GM18520 (cell line): ENCODE measurements at regions not wholly inside any gene's neighbourhood (a gene's known extent, or its start where the extent isn't known, plus 50 kb on each side); places are given as distances from the start of the nearest gene placed in this dataset.
"Not testable (repeated sequence)": the region's sequence is repeated elsewhere in the genome, so short reads cannot be mapped to it uniquely, and the experiment has no call there.

ENCODE experiments used
- ATAC-seq: cut with Tn5 transposase; IDR thresholded peaks from one replicate; pipeline ENCODE4 v1.9.1; 2021; ENCODE audit not compliant: unreplicated experiment

- ATAC-seq = no peak
Measured at GRCh38 chr5:126046846-126047571, 376.2 kb upstream of the GRAMD2B start.

GRCh38 chr5:126052120-126052519 lies 371.1 kb upstream of the GRAMD2B start:
- no peak for ATAC-seq

- ATAC-seq = no peak
Measured at GRCh38 chr5:126052791-126053190, 370.4 kb upstream of the GRAMD2B start.

- ATAC-seq = no peak
Measured at GRCh38 chr5:126053630-126054029, 369.6 kb upstream of the GRAMD2B start.

- ATAC-seq = no peak
Measured at GRCh38 chr5:126054577-126055347, 368.4 kb upstream of the GRAMD2B start.

- ATAC-seq = no peak
Measured at GRCh38 chr5:126055348-126055729, 367.9 kb upstream of the GRAMD2B start.

GRCh38 chr5:126056352-126056751 lies 366.9 kb upstream of the GRAMD2B start:
- no peak for ATAC-seq

- no peak for ATAC-seq
Measured at GRCh38 chr5:126056851-126057622, 366.2 kb upstream of the GRAMD2B start.

GRCh38 chr5:126058392-126058791 lies 364.8 kb upstream of the GRAMD2B start:
- ATAC-seq = not testable (repeated sequence)

GRCh38 chr5:126062398-126063221 lies 360.6 kb upstream of the GRAMD2B start:
- no peak for ATAC-seq

- no peak for ATAC-seq
Measured at GRCh38 chr5:126065061-126065460, 358.1 kb upstream of the GRAMD2B start.

- ATAC-seq = no peak
Measured at GRCh38 chr5:126066836-126067235, 356.4 kb upstream of the GRAMD2B start.

- no peak for ATAC-seq
Measured at GRCh38 chr5:126067404-126067803, 355.8 kb upstream of the GRAMD2B start.

GRCh38 chr5:126069329-126069728 lies 353.9 kb upstream of the GRAMD2B start:
- no peak for ATAC-seq

GRCh38 chr5:126070481-126070880 lies 352.7 kb upstream of the GRAMD2B start:
- ATAC-seq = no peak

- no peak for ATAC-seq
Measured at GRCh38 chr5:126074538-126074937, 348.7 kb upstream of the GRAMD2B start.

- ATAC-seq = no peak
Measured at GRCh38 chr5:126079266-126079665, 343.9 kb upstream of the GRAMD2B start.

GRCh38 chr5:126081209-126081608 lies 342.0 kb upstream of the GRAMD2B start:
- no peak for ATAC-seq

- no peak for ATAC-seq
Measured at GRCh38 chr5:126093041-126093440, 330.2 kb upstream of the GRAMD2B start.

- no peak for ATAC-seq
Measured at GRCh38 chr5:126093718-126094117, 329.5 kb upstream of the GRAMD2B start.

GRCh38 chr5:126094991-126095390 lies 328.2 kb upstream of the GRAMD2B start:
- ATAC-seq = no peak
